Activated T-helper 1 cell treated with Interleukin-2 at 50 U/mL for 16 hours (primary cell): ENCODE measurements at regions not wholly inside any gene's neighbourhood (a gene's known extent, or its start where the extent isn't known, plus 50 kb on each side); places are given as distances from the start of the nearest gene placed in this dataset.

Experiments used
- DNase-seq: peaks from one replicate; pipeline ENCODE4 v3.0.0-alpha.2; 2020; ENCODE audit warnings: low read depth

DNA sequence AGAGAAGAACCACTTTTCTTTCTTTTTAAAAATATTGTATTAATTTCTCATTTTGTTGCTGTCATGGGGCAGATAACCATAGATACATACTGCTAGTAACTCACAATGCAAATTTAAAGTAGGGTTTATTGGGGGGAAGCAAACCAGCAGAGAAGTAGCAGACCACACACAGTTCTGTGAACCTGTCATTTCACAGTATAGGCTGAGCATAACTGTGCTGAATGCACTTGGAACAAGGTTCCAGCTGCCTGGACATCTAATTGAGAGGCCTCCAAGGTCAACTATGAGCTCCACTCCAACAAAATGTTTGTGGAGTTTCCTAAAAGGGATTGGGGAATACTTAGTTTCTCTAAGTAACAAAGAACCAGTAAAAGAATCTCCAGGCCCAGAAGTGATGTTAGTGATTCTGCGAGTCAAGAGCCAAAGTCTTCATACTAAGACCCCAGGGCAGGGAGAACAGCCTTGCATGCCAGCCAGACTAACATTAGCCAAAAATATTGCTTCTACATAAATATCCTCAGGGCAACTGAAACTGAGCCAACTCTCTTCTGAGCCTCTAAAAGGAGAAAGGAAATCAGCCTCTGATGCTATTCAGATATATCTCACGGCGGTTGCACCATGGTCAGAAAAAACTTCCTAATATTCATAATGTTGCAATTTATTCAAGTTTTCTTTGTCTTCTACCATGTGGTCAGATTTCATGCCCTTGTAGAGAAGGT lies 856.4 kb upstream of the ALCAM start:
- no peak for DNase-seq

DNA sequence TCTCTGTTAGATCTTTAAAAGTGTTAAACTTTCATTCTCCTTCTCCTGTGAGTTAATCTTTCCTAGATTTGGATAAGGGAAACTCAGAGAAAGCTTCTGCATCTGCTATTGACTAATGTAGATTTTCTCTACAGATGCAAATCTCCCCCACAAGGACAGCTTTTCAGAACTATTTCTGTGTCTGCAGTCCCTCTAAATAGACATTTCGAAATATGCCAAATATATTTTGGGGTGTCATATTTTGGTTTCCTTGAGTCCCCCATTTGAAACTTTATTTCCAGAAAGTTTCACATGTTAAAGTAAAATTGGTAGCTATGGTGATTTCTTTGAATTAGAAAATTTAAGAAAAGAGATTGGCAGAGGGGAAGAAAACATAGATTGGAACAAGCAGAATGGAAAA lies 852.3 kb upstream of the ALCAM start:
- DNase-seq, result no peak

DNA sequence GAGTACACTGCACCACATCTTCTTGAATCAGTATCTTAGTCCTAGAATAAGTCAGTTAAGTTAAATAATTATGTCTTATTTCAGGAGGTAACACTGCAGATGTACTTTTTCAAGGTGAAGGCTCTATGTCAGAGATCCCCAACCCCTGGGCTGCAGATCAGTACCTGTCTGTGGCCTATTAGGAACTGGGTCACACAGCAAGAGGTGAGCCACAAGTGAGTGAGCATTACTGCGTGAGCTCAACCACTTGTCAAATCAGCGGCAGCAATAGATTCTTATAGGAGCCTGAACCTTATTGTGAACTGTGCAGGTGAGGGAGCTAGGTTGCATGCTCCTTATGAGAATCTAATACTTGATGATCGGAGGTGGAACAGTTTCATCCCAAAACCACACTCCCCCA lies 851.9 kb upstream of the ALCAM start:
- no peak for DNase-seq

DNA sequence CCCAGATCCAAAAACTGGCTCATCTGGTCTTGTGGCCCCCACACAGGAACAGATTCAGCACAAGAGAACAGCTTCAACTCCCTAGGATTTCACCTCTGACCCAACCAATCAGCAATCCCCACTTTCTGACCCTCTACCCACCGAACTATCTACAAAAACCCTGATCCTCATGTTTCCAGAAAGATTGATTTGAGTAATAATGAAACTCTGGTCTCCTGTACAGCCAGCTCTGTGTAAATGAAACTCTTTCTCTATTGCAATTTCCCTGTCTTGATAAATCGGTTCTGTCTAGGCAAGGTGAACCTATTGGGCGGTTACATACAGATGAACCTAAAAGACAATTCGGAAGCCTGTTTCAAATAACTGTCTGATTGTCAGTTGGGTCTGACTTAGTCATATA lies 847.6 kb upstream of the ALCAM start:
- no peak for DNase-seq

DNA sequence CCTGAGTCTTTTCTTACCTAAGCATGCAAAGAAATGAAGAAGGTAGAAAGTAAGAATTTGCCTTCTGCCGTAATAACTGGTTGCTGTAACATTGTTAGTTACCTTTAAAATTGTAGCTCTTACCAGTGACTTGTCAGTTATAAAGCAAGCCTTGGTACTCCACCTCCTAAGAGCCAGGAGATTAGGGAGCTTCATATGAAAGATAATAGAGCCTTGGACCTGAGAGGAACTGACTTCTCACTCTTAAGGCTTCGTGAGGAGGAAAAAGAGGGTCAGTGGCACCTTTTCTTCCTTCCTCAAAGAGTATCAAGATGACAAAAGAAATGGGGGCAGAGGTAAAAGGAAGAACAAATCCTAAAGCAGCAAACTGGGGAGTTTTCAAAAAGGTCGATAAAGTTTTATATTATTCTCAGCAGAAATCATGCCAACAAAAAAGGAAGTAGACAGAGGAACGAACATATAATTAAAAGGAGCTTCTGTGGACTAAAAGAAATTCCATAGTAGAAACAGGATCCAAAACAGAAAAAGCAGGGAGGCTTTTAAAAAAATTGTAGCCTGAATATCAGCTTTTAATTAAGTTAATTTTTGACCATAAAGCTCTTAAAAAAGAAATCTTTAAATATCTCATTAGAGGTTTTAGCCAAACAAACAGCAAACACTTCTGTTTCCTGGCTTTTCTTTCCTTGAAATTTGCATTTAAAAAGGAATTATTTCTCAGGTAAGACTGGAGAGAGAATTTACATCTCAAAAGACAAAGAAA lies 847.1 kb upstream of the ALCAM start:
- DNase-seq, result no peak

DNA sequence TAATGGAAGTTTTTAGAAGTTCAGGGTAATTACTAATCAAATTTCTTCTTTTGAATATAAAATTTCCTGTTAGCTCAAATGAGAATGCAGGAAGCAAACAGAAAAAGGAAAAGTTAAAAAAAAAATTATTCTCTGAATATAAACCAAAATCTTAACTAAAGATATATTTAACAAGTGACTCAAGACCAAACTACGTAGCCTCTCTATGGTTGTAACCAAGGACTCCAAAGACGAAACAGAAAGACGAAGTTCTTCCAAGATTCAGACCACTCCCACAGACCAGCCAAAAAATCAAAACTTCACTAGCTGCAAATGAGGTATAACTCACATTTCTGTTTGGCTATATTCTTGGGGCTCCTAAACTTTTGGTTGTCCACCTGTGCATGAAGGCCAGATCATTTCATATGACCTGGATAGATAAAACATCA lies 846.5 kb upstream of the ALCAM start:
- no peak for DNase-seq

DNA sequence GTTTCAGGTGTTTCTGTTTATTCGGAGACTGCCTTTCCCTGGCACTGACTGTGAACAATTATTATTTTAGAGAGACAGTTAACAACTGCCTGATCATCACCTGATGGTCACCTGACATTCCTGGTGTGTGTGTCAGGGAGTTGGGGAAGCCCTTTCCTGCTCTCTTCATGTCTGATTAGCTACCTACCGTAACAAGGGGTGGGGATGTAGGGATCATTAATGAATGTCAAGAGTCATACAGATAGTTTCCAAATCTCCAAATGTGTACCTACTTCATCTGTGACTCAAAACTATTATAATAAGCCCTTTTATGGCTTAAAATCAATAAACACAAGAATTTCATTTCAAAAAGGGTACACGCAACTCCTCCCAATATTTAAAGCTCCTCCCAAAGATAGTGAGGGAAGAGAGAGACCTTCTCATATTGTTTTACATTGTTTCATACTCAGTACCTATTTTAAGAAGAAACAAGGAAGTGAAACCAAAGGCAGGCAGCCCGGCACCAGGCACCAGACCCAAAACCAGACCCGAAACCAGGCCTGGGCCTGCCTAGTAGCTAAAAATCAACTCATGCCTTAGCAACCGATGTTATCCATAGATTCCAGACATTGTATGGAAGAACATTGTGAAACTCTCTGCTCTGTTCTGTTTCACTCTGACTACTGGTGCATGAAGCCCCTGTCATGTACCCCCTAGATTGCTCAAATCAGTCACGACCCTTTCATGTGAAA lies 844.9 kb upstream of the ALCAM start:
- no peak for DNase-seq

DNA sequence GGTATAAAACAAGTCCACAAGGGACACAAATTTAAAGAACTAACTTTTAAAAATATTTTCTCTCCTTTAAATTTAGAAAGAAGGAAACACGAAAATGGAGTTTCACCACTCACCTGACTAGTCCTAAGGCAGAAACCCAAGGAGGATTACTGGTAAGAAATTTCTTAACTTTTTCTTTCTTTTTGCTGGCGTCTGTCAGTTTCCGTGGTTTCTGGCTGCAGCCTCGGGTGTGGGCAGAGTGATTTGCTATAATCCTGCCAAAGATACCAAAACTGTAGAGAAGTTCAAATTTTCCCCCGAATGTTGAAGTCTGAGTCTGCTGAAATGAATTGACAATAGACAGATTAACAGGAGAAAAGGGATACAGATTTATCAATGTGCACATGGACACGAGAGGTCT lies 843.6 kb upstream of the ALCAM start:
- DNase-seq, result no peak

DNA sequence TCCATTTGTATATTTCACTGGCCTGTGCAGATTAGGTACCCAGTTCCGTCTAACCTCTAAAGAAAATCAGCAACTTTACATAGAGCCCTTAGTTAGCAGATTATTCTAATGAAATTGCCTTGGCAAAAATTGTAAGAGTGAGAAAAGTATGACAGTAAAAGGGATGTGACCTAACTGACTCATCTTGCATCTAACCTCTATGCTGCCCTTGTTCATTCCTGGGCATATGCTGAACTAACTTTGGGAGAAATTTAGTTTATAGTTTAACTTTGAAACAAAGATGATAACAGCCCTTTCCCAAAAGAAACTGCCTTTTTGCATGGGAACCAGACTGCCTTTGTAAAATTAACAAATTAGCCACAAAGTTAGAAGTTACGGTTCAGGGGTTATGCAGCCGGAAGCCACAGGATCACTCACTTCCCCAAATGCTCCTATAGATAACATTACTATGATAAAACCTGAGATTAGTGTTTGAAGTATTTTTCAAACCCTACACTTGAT lies 839.8 kb upstream of the ALCAM start:
- DNase-seq, result no peak

DNA sequence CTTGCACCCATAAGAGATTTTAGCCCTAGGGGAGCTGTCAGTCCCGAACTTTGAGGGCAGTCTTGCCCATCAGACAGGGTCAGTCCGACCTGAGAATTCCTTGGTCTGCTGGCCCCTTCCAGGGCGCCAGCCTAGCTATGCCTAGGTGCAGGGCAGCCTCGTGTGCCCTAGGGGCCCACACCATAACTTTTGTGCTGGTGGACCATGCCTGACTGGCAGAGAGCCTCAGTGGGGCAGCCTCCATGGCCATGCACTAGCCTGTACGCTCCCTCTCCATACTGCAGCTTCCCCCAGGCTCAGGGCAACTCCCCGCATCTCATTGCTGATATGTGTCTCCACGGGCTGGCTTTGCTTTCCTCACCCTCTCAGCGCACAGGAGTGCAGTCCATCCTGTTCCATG lies 835.8 kb upstream of the ALCAM start:
- no peak for DNase-seq

DNA sequence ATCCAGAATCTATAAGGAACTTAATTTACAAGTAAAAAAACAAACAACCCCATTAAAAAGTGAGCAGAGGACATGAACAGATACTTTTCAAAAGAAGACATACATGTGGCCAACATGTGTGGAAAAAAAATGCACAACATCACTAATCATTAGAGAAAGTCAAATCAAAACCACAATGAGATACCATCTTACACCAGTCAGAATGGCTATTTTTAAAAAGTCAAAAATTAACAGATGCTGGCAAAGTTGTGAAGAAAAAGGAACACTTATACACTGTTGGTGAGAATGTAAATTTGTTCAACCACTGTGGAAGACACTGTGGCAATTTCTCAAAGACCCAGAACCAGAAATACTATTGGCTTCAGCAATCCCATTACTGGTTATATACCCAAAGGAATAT lies 830.0 kb upstream of the ALCAM start:
- DNase-seq, result no peak

DNA sequence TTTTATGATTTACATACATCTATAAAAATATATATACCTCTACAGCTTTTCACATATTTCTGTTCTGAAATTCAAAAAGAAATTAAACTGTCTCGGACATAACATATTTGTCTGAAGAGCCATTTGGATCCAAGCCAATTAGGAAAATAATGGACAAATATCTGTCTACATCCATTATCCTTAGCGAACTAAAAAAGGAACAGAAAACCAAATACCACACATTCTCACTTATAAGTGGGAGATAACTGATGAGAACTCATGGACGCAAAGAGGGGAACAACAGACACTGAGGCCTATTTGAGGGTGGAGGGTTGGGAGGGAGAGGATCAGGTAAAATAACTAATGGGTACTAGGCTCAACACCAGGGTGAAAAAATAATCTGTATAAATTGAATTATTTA lies 829.4 kb upstream of the ALCAM start:
- no peak for DNase-seq

DNA sequence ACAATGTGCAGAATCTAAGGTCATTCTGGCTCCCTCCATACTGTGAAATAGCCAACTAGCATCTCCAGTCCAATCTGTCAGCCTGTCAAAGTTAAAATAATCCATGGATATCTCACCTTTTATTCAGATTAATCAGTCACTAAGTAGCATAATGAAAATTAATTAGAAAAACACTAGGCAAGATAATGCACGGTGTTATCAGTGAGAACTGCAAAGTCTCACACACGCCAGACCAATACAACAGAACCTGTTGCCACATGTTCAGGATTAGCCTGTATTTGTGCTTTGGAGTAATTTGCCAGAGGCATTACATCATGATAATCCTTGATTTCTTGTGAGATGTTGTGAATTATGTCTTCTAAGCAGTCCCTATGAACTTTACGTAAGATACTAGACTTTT lies 820.4 kb upstream of the ALCAM start:
- no peak for DNase-seq

DNA sequence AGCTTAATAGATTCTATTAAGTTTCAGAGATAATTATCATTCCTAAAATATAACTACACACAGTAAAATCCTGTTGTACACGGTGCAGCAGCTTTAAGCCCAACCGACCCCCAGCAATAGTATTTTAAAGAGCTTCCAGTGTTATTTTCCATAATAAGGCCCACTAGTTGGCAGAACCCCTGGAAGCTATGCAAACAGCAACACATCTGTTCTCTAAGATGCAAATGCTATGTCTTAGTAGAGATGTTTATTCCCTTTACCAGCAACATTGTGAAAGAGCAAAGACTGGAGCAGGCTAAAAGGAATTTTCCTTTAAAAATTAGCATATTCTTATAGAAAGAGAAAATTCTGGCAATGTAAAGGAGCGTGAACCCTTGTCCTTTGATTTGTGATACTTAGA lies 819.7 kb upstream of the ALCAM start:
- DNase-seq, result no peak

DNA sequence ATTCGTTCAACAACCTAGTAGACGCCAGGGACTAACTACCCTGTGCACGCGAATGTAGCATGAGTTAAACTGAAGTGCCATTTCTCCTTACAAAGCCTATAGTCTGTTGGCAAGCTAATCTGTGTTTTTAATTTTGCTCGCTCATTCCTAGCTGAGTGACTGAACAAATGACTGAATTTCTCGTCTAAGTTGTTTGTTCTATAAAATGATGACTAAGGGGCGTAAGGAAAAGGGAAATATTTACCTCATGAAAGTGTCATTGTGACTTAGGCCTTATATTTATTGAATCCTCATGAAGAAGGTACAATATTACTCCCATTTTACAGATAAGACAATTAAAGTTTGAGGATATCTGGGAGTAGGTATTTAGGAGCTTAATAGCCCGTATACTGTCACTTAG lies 818.3 kb upstream of the ALCAM start:
- DNase-seq, result no peak

DNA sequence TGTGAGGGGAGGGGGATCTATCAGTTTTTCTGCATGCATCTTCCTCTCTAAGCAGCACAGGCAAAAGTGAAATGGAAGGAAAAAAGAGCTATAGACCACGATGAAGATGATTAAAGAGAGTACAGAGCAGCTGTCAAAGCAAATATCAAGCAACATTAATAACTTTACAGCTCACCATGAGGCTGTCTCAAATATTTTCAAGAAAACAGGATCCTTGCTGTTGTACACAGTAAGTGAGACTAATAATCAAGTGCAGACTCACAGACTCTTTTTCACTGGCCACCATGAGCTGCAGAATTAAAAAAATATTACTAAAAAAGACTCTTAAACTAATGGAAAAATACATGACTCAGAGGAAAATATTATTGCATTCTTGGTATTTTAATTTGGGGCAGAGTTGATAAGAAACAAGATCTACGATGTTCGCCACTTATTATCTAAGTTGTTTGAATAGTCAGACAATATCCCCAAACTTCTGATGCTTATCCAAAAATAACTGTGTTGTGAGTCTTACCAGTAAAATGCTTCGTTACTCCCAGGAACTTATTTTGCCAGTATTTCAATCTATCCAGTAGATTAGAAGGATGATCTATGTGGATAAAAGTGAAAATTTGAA lies 817.5 kb upstream of the ALCAM start:
- no peak for DNase-seq

DNA sequence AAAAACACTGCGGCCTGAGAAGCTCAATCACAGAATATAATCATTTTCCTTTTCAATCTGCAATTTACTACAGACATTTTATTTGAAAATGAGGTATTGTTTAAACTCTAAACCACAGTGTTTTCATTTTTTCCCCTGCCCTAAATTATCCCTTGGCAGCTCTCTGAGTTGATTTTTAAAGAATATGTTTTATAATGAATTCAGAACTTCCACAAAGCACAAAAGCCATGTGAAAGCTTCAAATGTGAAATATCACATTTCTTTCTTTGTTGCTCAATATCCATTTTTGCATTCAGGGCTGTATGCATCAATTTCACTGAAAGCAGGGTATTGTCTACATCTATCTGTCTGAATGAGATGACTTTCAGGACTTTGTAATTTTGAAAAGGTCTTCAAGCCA lies 813.6 kb upstream of the ALCAM start:
- no peak for DNase-seq

DNA sequence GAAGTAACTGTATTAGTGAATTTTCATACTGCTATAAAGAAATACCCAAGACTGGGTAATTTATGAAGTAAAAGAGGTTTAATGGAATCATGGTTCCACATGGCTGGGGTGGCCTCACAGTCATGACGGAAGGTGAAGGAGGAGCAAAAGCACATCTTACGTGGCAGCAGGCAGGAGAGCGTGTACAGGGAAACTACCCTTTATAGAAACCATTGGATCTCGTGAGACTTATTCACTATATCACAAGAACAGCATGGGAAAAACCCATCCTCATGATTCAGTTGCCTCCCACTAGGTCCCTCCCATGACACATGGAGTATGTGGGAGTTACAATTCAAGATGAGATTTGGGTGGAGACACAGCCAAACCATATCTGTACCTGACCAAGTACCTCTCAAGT lies 812.3 kb upstream of the ALCAM start:
- DNase-seq, result no peak

DNA sequence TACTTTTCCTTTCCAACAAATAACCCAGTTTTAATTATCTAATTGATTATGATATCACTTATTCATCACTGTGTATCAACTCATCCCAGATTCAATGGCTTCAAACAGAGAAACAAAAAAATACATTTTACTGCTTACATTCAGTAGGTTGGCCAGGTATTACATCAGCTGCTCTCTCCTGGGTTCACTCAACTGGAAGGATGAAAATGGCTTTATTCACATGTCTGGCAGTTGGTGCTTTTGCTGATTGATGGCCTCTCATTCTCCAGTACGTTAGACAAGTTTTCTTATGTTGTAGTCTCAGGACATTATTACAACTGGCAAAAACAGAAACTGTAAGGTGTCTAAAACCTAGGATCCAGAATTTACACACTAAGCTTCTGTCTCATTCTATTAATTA lies 811.0 kb upstream of the ALCAM start:
- no peak for DNase-seq

DNA sequence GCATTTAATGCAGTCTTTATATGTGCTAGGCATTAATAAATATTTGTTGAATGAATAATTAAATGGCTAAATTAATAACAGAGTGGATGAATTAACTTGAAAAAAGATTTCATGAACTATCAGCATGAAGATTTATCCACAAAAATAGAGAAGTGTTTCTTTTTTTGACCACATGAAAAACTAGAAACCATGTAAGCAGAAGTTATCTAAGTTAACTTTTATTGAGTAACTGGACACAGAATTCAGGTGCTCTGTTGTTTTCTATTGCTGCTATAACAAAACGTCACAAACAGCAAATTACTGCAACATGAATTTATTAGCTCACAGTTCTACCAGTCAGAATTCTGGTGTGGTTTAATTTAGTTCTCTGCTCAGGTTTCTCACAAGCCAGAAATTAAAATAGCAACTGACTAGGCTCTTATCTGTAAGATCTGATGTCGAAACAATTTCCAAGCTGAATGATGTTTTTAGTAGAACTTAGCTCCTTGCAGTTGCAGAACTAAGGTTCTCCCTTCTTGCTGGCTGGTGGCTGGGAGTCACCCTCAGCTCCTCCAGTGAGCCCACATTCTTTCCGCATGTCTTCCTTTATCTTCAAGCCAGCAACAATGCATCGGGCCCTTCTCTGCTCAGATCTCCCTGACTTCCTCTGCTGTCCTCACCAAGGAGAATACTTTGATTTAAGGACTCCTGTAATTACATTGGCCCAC lies 810.2 kb upstream of the ALCAM start:
- no peak for DNase-seq

DNA sequence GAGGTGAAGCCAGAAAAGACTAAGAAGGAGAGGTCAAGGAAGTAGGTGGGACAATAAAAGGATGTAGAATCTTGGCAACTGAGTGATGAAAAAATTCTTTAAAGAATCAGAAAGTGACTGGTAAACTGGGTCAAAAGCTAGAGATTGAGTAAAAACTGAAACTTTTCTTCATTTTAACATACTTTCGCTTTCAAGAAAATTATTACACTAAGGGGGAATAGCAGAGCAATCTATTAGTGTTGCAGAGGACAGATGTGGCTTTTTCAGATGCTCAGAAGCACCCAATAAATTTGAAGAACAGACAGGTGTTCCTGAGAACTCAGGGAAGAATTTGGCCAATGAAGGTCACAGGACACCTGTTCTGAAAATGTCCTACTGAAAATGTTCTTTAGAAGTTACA lies 805.4 kb upstream of the ALCAM start:
- no peak for DNase-seq

DNA sequence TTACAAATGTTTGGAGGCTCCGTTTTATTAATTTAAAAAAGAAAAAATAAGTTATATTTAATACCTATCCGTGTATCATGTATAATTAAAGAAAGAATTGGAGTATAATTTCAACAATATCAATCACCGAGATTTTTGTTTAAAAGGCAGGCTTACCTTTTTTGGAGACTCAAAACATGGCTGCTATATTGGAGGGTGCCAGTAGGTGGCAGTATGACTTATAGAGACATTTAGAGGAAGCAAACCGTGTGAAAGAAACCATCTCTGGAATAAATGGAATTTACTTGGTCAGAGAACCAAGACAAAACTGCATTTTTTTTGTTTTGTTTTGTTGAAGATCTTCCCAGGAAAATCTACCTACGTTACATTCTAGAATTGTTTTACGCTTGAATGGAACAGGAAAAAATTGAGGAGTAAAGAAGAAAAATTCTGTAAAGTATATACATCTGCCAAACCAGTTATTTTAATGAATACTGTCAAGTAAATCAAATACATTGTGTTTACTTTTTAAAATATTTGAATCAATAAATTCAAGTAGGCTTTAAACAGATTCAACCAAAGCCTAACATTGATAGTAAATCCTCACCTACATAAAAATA lies 802.6 kb upstream of the ALCAM start:
- DNase-seq, result peak; percentile 22
